BLaER1 treated with 17β-estradiol and CSF1 and Interleukin-3, amounts not matched to agents 10 nM and 100 nM (cell line): ENCODE measurements at regions not wholly inside any gene's neighbourhood (a gene's known extent, or its start where the extent isn't known, plus 50 kb on each side); places are given as distances from the start of the nearest gene placed in this dataset.

Experiments
- H3K27ac ChIP-seq, 11 experiments: shearing (Covaris generic); formaldehyde crosslinking; 2 replicates each; pipeline ENCODE4 v1.8.1; 2022
- H3K27me3 ChIP-seq, 11 experiments: shearing (Covaris generic); formaldehyde crosslinking; 2 replicates each; pipeline ENCODE4 v1.8.1; 2022
- H3K36me3 ChIP-seq, 11 experiments: shearing (Covaris generic); formaldehyde crosslinking; 2 replicates each; pipeline ENCODE4 v1.8.1; 2022
- H3K4me1 ChIP-seq, 10 experiments: shearing (Covaris generic); formaldehyde crosslinking; 2 replicates each; pipeline ENCODE4 v1.8.1; 2022
- H3K4me2 ChIP-seq, 11 experiments: shearing (Covaris generic); formaldehyde crosslinking; 2 replicates each; pipeline ENCODE4 v1.8.1; 2022
- H3K4me3 ChIP-seq, 10 experiments: shearing (Covaris generic); formaldehyde crosslinking; 2 replicates each; pipeline ENCODE4 v1.8.1; 2022
- H3K9ac ChIP-seq, 11 experiments: shearing (Covaris generic); formaldehyde crosslinking; 2 replicates each; pipeline ENCODE4 v1.8.1; 2022
- H3K9me3 ChIP-seq, 11 experiments: shearing (Covaris generic); formaldehyde crosslinking; replicated peaks in 1 of 11; 2 replicates each; pipeline ENCODE4 v1.8.1; 2022
- H4K20me1 ChIP-seq, 11 experiments: shearing (Covaris generic); formaldehyde crosslinking; 2 replicates each; pipeline ENCODE4 v1.8.1; 2022
- Cebpa-rat ChIP-seq, 11 experiments: shearing (Covaris generic); IDR thresholded peaks; 2 replicates each; pipeline ENCODE4 v1.8.1; 2022

DNA sequence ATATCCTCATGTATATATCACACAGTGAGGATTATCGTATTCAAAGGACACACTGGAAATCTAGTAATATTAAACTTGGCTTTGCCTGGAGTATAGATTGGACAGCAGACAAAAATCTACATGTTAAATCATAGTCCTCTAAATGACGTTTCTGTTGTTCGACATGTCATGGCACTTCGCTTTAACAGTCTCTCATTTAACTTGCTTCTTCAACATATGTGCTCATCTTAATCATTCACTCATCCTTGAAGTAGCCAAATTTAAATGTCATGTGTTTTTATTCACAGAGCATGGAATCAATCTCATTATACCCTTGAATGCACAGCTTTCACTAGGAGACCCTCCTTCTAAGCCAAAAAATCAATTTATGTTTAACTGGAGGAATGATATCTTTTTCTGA lies 417.0 kb upstream of the CNTN6 start:
- no peak for TF ChIP-seq Cebpa-rat (IDR thresholded peaks at IDR 0.05)
- H3K27me3 ChIP-seq: no peaks in the 10 kb centered on the region
- H3K36me3 ChIP-seq: no peaks in the 10 kb centered on the region
- H3K9me3 ChIP-seq: peaks cover 0 to 12% (median 0%) of the 10 kb centered on the region in 11 experiments; a peak in 3 of 22 replicates
- no peaks in the 10 kb centered on the region for H3K4me1 ChIP-seq
- no peak overlapping the region for H3K9ac ChIP-seq
- no peak overlapping the region for H3K4me3 ChIP-seq
- no peak overlapping the region for H3K4me2 ChIP-seq
- H3K27ac ChIP-seq: no peak overlapping the region
- H4K20me1 ChIP-seq: no peaks in the 10 kb centered on the region

GRCh38 chr3:683770-684169 lies 409.1 kb upstream of the CNTN6 start:
- H3K27ac ChIP-seq: no peak overlapping the region
- TF ChIP-seq Cebpa-rat (IDR thresholded peaks at IDR 0.05): no peak

GRCh38 chr3:690770-691169 lies 402.1 kb upstream of the CNTN6 start:
- Histone ChIP-seq H3K4me1 (no peaks in the 10 kb centered on the region), H3K27me3 (no peaks in the 10 kb centered on the region), H3K9ac (no peak overlapping the region), H3K27ac (no peak overlapping the region), H3K4me2 (no peak overlapping the region), H3K4me3 (no peak overlapping the region), H3K9me3 (no peaks in the 10 kb centered on the region), H4K20me1 (no peaks in the 10 kb centered on the region), H3K36me3 (no peaks in the 10 kb centered on the region)
- TF ChIP-seq Cebpa-rat (IDR thresholded peaks at IDR 0.05): no peak

More at GRCh38 chr3:683770-684169, 409.1 kb upstream of the CNTN6 start:
- Histone ChIP-seq H3K4me3 (no peak overlapping the region), H4K20me1 (no peaks in the 10 kb centered on the region), H3K9me3 (no peaks in the 10 kb centered on the region), H3K9ac (no peak overlapping the region), H3K4me1 (no peaks in the 10 kb centered on the region), H3K36me3 (no peaks in the 10 kb centered on the region), H3K4me2 (no peak overlapping the region), H3K27me3 (no peaks in the 10 kb centered on the region)

GRCh38 chr3:700514-700913 lies 392.3 kb upstream of the CNTN6 start:
- Histone ChIP-seq H4K20me1 (no peaks in the 10 kb centered on the region), H3K9me3 (no peaks in the 10 kb centered on the region), H3K36me3 (no peaks in the 10 kb centered on the region), H3K27ac (no peak overlapping the region), H3K27me3 (no peaks in the 10 kb centered on the region), H3K9ac (no peak overlapping the region), H3K4me3 (no peak overlapping the region), H3K4me1 (no peaks in the 10 kb centered on the region), H3K4me2 (no peak overlapping the region)
- no peak for TF ChIP-seq Cebpa-rat (IDR thresholded peaks at IDR 0.05)

GRCh38 chr3:707041-707440 lies 385.8 kb upstream of the CNTN6 start:
- H3K27me3 ChIP-seq: no peaks in the 10 kb centered on the region
- H3K4me1 ChIP-seq: no peaks in the 10 kb centered on the region
- no peak overlapping the region for H3K9ac ChIP-seq
- H3K36me3 ChIP-seq: no peaks in the 10 kb centered on the region
- H3K9me3 ChIP-seq: no peaks in the 10 kb centered on the region
- TF ChIP-seq Cebpa-rat (IDR thresholded peaks at IDR 0.05): no peak
- H3K4me3 ChIP-seq: no peak overlapping the region
- H3K27ac ChIP-seq: no peak overlapping the region
- H3K4me2 ChIP-seq: no peak overlapping the region
- no peaks in the 10 kb centered on the region for H4K20me1 ChIP-seq

GRCh38 chr3:713006-713621 lies 379.7 kb upstream of the CNTN6 start:
- Histone ChIP-seq H3K9ac (no peak overlapping the region), H3K4me2 (no peak overlapping the region), H3K27ac (no peak overlapping the region), H3K36me3 (no peaks in the 10 kb centered on the region), H3K4me1 (no peaks in the 10 kb centered on the region), H3K4me3 (no peak overlapping the region), H3K27me3 (no peaks in the 10 kb centered on the region), H3K9me3 (no peaks in the 10 kb centered on the region), H4K20me1 (no peaks in the 10 kb centered on the region)
- no peak for TF ChIP-seq Cebpa-rat (IDR thresholded peaks at IDR 0.05)

- Histone ChIP-seq H3K27ac (no peak overlapping the region), H3K9ac (no peak overlapping the region)
- no peak for TF ChIP-seq Cebpa-rat (IDR thresholded peaks at IDR 0.05)
Observed at GRCh38 chr3:713947-714620, 378.7 kb upstream of the CNTN6 start.

GRCh38 chr3:721086-721485 lies 371.7 kb upstream of the CNTN6 start:
- H4K20me1 ChIP-seq: no peaks in the 10 kb centered on the region
- no peak overlapping the region for H3K9ac ChIP-seq
- H3K4me3 ChIP-seq: no peak overlapping the region
- H3K36me3 ChIP-seq: no peaks in the 10 kb centered on the region
- H3K4me1 ChIP-seq: no peaks in the 10 kb centered on the region
- H3K27ac ChIP-seq: no peak overlapping the region
- H3K4me2 ChIP-seq: no peak overlapping the region
- no peaks in the 10 kb centered on the region for H3K9me3 ChIP-seq
- H3K27me3 ChIP-seq: no peaks in the 10 kb centered on the region
- TF ChIP-seq Cebpa-rat (IDR thresholded peaks at IDR 0.05): no peak

More at GRCh38 chr3:713947-714620, 378.7 kb upstream of the CNTN6 start:
- Histone ChIP-seq H3K4me2 (no peak overlapping the region), H3K36me3 (no peaks in the 10 kb centered on the region), H4K20me1 (no peaks in the 10 kb centered on the region), H3K27me3 (no peaks in the 10 kb centered on the region), H3K4me1 (no peaks in the 10 kb centered on the region), H3K9me3 (no peaks in the 10 kb centered on the region), H3K4me3 (no peak overlapping the region)

GRCh38 chr3:732326-732928 lies 360.4 kb upstream of the CNTN6 start:
- H3K27me3 ChIP-seq: no peaks in the 10 kb centered on the region
- no peak overlapping the region for H3K4me3 ChIP-seq
- no peaks in the 10 kb centered on the region for H3K4me1 ChIP-seq
- H4K20me1 ChIP-seq: no peaks in the 10 kb centered on the region
- H3K4me2 ChIP-seq: no peak overlapping the region
- H3K36me3 ChIP-seq: no peaks in the 10 kb centered on the region
- no peak overlapping the region for H3K27ac ChIP-seq
- no peak overlapping the region for H3K9ac ChIP-seq
- no peak for TF ChIP-seq Cebpa-rat (IDR thresholded peaks at IDR 0.05)
- H3K9me3 ChIP-seq: no peaks in the 10 kb centered on the region

DNA sequence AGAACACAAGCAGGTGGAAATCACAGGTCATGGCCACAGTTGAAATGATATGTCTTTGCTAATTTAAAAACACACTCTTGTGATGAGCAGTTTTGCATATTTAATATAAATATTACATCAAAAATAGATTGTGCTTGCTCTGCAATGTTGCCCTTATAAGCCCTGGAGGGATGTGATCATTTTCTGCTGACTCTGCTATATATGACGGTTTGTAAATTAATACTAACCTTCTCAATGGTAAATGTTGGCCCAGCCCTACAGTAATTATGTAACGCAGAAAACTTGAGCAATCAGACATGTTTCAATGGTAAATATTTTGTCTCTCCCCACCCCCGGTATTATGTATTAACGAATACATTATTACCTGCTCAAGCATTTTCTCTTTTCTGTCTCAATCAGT lies 359.5 kb upstream of the CNTN6 start:
- Histone ChIP-seq H3K27ac (no peak overlapping the region), H4K20me1 (no peaks in the 10 kb centered on the region), H3K4me1 (no peaks in the 10 kb centered on the region), H3K27me3 (no peaks in the 10 kb centered on the region), H3K36me3 (no peaks in the 10 kb centered on the region), H3K9me3 (no peaks in the 10 kb centered on the region), H3K9ac (no peak overlapping the region), H3K4me2 (no peak overlapping the region), H3K4me3 (no peak overlapping the region)
- no peak for TF ChIP-seq Cebpa-rat (IDR thresholded peaks at IDR 0.05)
